GM18498 (cell line): ENCODE measurements at regions not wholly inside any gene's neighbourhood (a gene's known extent, or its start where the extent isn't known, plus 50 kb on each side); places are given as distances from the start of the nearest gene placed in this dataset.
"Not testable (repeated sequence)": the region's sequence is repeated elsewhere in the genome, so short reads cannot be mapped to it uniquely, and the experiment has no call there.

Experiments
- ATAC-seq: cut with Tn5 transposase; IDR thresholded peaks from one replicate; pipeline ENCODE4 v1.9.1; 2021; ENCODE audit warnings: mild to moderate bottlenecking, moderate library complexity; ENCODE audit not compliant: unreplicated experiment

GRCh38 chr2:67318993-67319481 lies 78.1 kb upstream of the ETAA1 start:
- no peak for ATAC-seq

- no peak for ATAC-seq
Measured at GRCh38 chr2:67320861-67321587, 76.1 kb upstream of the ETAA1 start.

GRCh38 chr2:67321588-67321903 lies 75.6 kb upstream of the ETAA1 start:
- no peak for ATAC-seq

- ATAC-seq: no peak
Measured at GRCh38 chr2:67322353-67323001, 74.7 kb upstream of the ETAA1 start.

DNA sequence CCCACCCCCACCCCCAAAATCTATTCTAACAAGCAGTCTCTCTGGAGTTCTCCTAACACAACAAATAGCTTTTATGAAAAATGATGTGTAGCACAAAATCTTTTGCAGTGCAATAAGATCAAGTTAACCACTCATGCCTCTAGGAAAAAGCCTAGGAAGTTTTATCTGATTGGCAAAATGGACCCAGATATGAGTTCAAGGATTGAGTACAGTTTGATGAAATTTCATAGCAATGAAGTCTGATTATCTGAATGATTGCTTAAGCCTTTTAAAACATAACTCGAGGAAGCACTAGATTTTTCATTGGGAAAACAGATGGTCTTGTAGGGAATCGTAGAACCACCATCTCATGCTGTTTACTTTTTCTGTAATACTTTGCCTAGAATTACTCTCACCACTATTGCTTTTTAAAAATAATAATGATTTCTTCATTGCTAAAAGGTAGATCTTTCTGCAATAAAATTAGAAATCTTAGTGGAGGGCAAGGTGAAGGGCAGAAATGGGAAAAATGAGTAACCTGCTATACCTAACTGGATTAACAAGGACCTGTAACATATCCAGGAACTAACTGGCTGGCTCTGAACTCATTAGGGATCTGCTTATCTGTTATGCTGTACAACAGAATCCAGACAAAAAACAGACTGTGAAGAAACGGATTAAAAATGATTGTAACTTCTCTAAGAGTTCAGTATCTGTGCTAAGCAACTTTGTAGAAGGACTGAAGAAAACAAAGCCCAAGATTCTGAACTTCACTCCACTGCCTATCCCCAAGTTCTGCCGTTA lies 73.7 kb upstream of the ETAA1 start:
- ATAC-seq: no peak

- ATAC-seq: no peak
Measured at GRCh38 chr2:67329513-67329912, 67.6 kb upstream of the ETAA1 start.

- no peak for ATAC-seq
Measured at GRCh38 chr2:67329951-67330350, 67.2 kb upstream of the ETAA1 start.

DNA sequence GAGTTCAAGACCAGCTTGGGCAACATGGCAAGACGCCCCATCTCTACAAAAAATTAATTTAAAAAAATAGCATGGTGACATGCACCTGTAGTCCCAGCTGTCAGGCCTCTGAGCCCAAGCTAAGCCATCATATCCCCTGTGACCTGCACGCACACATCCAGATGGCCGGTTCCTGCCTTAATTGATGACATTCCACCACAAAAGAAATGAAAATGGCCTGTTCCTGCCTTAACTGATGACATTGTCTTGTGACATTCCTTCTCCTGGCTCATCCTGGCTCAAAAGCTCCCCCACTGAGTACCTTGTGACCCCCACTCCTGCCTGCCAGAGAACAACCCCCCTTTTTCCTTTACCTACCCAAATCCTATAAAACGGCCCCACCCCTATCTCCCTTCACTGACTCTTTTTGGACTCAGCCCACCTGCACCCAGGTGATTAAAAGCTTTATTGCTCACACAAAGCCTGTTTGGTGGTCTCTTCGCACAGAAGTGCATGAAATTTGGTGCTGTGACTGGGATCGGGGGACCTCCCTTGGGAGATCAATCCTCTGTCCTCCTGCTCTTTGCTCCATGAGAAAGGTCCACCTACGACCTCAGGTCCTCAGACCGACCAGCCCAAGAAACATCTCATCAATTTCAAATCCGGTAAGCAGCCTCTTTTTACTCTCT lies 65.6 kb upstream of the ETAA1 start:
- ATAC-seq: not testable (repeated sequence)

DNA sequence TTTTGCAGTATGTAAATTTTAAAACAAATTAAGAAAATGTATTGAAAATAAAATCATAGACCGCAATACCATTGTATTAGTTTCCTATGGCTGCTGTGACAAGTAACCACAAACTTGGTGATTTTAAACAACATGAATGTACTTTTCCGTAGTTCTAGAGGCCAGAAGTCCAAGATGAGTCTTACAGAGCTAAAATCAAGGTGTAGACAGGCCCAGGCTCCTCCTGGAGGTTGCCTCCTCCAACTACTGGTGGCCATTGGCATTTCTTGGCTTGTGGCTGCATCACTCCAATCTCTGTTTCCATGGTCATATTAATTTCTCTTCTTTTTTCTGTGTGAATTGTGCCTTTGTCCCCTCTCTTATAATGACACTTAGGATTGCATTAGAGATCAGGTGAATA lies 59.2 kb upstream of the ETAA1 start:
- no peak for ATAC-seq

GRCh38 chr2:67338601-67339233 lies 58.4 kb upstream of the ETAA1 start:
- no peak for ATAC-seq

DNA sequence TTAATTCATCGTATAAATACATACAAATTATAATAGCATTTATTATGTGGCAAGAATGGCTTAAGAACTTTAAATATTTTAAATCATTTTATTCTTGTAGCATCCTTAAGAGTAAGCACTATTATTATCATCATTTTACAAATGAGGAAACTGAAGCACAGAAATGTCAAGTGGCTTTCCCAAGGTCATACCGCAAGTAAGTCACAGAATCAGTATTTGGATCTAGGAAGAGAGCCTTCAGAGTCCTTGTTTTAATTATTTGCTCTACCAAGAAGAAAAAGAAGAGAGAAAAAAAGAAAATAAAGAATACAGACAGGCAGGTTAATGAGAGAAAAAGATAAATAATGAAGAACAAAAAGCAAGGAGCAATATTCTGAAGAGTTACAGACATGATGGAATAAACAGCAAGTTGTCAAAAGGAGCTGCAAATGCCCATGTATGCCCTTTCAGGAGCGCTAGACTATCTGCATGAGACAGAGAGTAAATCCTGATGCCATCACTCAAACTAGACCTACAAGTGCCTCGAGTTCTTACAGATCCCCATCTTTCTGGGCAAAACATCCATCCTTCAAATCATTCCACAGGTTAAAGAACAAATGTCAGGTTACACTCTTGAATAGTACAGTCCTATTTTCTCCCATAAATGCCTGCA lies 57.8 kb upstream of the ETAA1 start:
- no peak for ATAC-seq

DNA sequence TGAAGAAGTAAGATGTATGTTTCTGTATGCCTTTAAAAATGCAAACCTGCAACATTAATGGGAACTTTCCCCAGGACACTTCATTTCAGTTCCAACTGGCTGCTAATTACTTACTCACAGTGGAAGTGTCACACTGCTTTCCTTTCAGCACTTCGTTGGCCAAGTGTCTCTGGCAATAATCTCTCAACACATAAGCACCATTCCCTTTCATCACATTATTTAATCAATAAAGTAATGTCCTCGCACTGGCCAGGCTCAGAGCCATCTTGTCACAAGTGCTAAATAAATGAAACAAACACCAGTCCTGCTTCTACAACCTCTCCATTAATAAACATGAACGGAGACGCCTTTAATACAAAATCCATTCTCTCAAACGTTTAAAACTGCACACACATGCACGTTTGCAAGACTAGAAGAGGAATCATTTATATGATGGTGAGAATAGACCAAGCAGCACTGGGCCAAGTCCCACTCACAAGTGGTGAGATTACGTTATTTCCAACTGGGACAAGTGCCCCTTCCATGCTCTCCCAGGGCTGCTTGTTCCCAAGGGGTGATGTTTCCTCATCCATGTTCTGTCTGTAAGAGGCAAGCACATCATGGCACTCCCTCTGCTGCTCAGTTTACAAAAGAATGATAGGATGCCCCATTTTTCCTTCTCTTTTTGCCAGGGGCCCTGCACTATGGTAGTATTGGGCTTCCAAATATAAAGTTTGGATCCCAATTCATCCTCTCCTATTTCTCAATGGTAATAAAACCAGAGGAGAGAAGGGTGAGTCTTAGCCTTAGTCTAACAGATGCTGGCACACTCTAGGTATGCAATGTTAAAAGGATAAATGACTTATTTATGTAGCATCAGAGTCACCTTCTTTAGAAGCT lies 56.8 kb upstream of the ETAA1 start:
- no peak for ATAC-seq

DNA sequence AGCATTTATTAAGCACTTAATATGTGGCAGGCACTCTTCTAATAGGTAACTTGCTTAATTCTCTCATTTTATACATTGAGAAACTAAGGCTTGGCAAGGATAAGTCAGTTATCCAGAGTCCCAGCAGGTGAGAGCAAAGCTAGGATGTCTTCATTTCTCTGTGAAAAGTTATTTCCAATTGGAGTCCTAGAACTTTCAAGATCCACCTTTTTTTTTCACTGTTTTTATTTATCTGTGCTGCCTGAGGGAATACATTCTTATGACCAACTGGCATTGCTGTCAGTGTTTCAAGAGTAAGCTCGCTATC lies 56.2 kb upstream of the ETAA1 start:
- ATAC-seq: no peak

- ATAC-seq: no peak
Measured at GRCh38 chr2:67341336-67341735, 55.8 kb upstream of the ETAA1 start.

DNA sequence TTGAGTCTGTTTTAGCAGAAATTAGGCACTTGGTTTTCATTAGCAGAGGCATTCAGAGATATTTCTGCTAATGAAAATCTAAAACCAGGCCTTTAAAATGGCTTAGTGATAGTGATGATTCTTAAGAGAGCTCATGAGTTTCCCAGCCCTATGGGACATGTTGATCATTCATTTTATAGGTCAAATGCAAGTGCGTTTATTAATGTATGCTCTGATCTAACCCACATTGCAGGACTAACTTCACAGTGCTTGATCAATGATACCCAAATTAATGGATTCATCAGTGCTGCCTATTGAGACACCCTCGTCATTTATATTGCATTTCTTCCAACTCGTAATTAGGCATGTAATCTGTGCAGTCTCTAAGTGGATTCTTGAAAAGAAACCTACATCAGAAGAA lies 54.7 kb upstream of the ETAA1 start:
- no peak for ATAC-seq

GRCh38 chr2:67346718-67347407 lies 50.3 kb upstream of the ETAA1 start:
- no peak for ATAC-seq
